ENCODE measurements at regions not wholly inside any gene's neighbourhood (a gene's known extent, or its start where the extent isn't known, plus 50 kb on each side); places are given as distances from the start of the nearest gene placed in this dataset.

GRCh38 chr2:166831930-166832329, 56.4 kb upstream of the XIRP2 start:
- no peaks in the 10 kb centered on the region for H3K9me3 ChIP-seq (replicated peaks in 1 of 3)
- no peaks in the 10 kb centered on the region for H3K27me3 ChIP-seq
- no peaks in the 10 kb centered on the region for H3K4me1 ChIP-seq (replicated peaks in 1 of 2)
- WGBS, 4 donors: 55 to 70% (median 63%) methylated on average over 4 of the region's 4 CpGs
- no peaks in the 10 kb centered on the region for H3K36me3 ChIP-seq (replicated peaks in 1 of 2)
- intact Hi-C loops (cut with DNase I): no loop called here
- no peak for DNase-seq
- no peak overlapping the region for H3K27ac ChIP-seq
- no peak overlapping the region for H3K4me3 ChIP-seq
- no peak for TF ChIP-seq POLR2A (IDR thresholded peaks at IDR 0.05)
- TF ChIP-seq CTCF (IDR thresholded peaks at IDR 0.05): no peak

- intact Hi-C loops (cut with DNase I): no loop called here
- no peaks in the 10 kb centered on the region for H3K27me3 ChIP-seq
- no peak overlapping the region for H3K4me3 ChIP-seq
- H3K36me3 ChIP-seq (replicated peaks in 1 of 2): no peaks in the 10 kb centered on the region
- TF ChIP-seq CTCF (IDR thresholded peaks at IDR 0.05) (no peak), POLR2A (IDR thresholded peaks at IDR 0.05) (no peak)
- H3K4me1 ChIP-seq (replicated peaks in 1 of 2): no peaks in the 10 kb centered on the region
- H3K27ac ChIP-seq: no peak overlapping the region
- no peak for DNase-seq
- H3K9me3 ChIP-seq (replicated peaks in 1 of 3): no peaks in the 10 kb centered on the region
Measured at GRCh38 chr2:166825914-166826313, 62.4 kb upstream of the XIRP2 start.

- Histone ChIP-seq H3K36me3 (replicated peaks in 1 of 2) (no peaks in the 10 kb centered on the region), H3K4me1 (replicated peaks in 1 of 2) (no peaks in the 10 kb centered on the region), H3K4me3 (no peak overlapping the region), H3K9me3 (replicated peaks in 1 of 3) (no peaks in the 10 kb centered on the region), H3K27me3 (no peaks in the 10 kb centered on the region), H3K27ac (no peak overlapping the region)
- intact Hi-C loops (cut with DNase I): no loop called here
- TF ChIP-seq CTCF (IDR thresholded peaks at IDR 0.05) (no peak), POLR2A (IDR thresholded peaks at IDR 0.05) (no peak)
- DNase-seq: no peak
- 75 to 84% (median 77%) methylated on average over 5 of the region's 5 CpGs for WGBS, 4 donors
Measured at GRCh38 chr2:166814335-166814734, 73.9 kb upstream of the XIRP2 start.

- Histone ChIP-seq H3K4me1 (replicated peaks in 1 of 2) (no peaks in the 10 kb centered on the region), H3K36me3 (replicated peaks in 1 of 2) (no peaks in the 10 kb centered on the region), H3K27me3 (no peaks in the 10 kb centered on the region), H3K4me3 (no peak overlapping the region), H3K27ac (no peak overlapping the region), H3K9me3 (replicated peaks in 1 of 3) (no peaks in the 10 kb centered on the region)
- no peak for DNase-seq
- intact Hi-C loops (cut with DNase I): no loop called here
- TF ChIP-seq CTCF (IDR thresholded peaks at IDR 0.05): no peak
- no peak for TF ChIP-seq POLR2A (IDR thresholded peaks at IDR 0.05)
- WGBS, 4 donors: 67 to 81% (median 76%) methylated on average over 5 of the region's 5 CpGs
Measured at GRCh38 chr2:166812166-166812891, 76.0 kb upstream of the XIRP2 start.
